NT2/D1 (cell line): ENCODE measurements at regions not wholly inside any gene's neighbourhood (a gene's known extent, or its start where the extent isn't known, plus 50 kb on each side); places are given as distances from the start of the nearest gene placed in this dataset.

ENCODE experiments used
- YY1 ChIP-seq: IDR thresholded peaks from 2 replicates; pipeline ENCODE4 v1.6.1; 2011; ENCODE audit not compliant: insufficient read length, insufficient read depth
- ZNF274 ChIP-seq: IDR thresholded peaks from 2 replicates; pipeline ENCODE4 v1.6.1; 2011; ENCODE audit warnings: mild to moderate bottlenecking, low read depth, low read length

DNA sequence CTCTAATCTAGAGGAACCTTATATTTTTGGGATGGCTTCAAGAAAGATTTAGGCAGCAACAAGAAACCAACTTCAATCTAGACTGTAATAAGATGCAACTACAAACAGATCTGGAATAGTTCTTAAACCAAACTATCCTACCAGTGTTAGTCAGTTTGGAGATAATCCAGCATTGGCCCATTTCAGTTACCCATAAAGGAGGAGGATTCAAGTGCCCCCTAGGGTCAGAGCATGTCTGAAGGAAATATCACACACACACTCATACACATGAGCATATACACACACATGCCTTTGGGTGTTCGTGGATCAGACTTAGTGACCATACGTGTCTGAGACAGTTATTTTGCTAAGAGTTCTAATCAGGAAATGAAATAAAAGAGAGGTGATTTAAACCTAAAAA is 261.2 kb downstream of the ADAMTS20 start:
- TF ChIP-seq YY1 (no peak), ZNF274 (no peak)
